Naive thymus-derived CD4-positive, alpha-beta T cell (primary cell): ENCODE measurements at regions not wholly inside any gene's neighbourhood (a gene's known extent, or its start where the extent isn't known, plus 50 kb on each side); places are given as distances from the start of the nearest gene placed in this dataset.

Experiments used
- ATAC-seq: fragments of 150-1000 bp; cut with Tn5 transposase; 2 replicates; pipeline ENCODE4 v1.10.0; 2021; ENCODE audit warnings: mild to moderate bottlenecking, moderate library complexity
- CTCF ChIA-PET: fragments of 350-600 bp; sonication (Branson Sonifier 250); formaldehyde crosslinking; loops from one replicate; lab custom pipeline; 2021; ENCODE audit warnings: antibody characterized with exemption; lab: Charles Lee
- POLR2A ChIA-PET: fragments of 350-600 bp; sonication (Branson Sonifier 250); formaldehyde crosslinking; loops from one replicate; lab custom pipeline; 2021; ENCODE audit warnings: antibody characterized with exemption, inconsistent platforms; lab: Charles Lee
- DNase-seq, 9 donors: peaks; one replicate each; pipeline versions ENCODE4 v3.0.0 to v3.0.0-alpha.2; 2020 to 2022; ENCODE audit warnings: mixed read lengths in 1 of 9
- H3K27ac ChIP-seq: one replicate; pipeline ENCODE4 v1.7.0; 2013; ENCODE audit warnings: mild to moderate bottlenecking, low read depth, low read length, moderate library complexity
- H3K27me3 ChIP-seq, 2 donors: one replicate each; pipeline ENCODE4 v1.7.0; 2013; ENCODE audit warnings: low read length in 2 of 2, mild to moderate bottlenecking in 2 of 2, moderate library complexity in 2 of 2; ENCODE audit not compliant: control insufficient read depth in 2 of 2, insufficient read depth in 2 of 2
- H3K36me3 ChIP-seq, 3 experiments: 1 replicate in 2 of 3; 2 replicates in 1 of 3; pipeline ENCODE4 v1.7.0; 2013; ENCODE audit warnings: low read length in 3 of 3, mild to moderate bottlenecking in 3 of 3, moderate library complexity in 1 of 3; ENCODE audit not compliant: insufficient read depth in 3 of 3, control insufficient read depth in 2 of 3
- H3K4me1 ChIP-seq, 2 donors: one replicate each; pipeline ENCODE4 v1.7.0; 2013; ENCODE audit warnings: low read length in 2 of 2, mild to moderate bottlenecking in 2 of 2, moderate library complexity in 1 of 2; ENCODE audit not compliant: control insufficient read depth in 2 of 2, insufficient read depth in 2 of 2
- H3K4me3 ChIP-seq: 2 replicates; pipeline ENCODE4 v1.7.0; 2013; ENCODE audit warnings: mild to moderate bottlenecking, low read length
- H3K9me3 ChIP-seq, 3 experiments: 1 replicate in 2 of 3; 2 replicates in 1 of 3; pipeline ENCODE4 v1.7.0; 2013; ENCODE audit warnings: low read length in 3 of 3; ENCODE audit not compliant: control insufficient read depth in 2 of 3
- H3K27ac Mint-ChIP-seq, 9 donors: one replicate each; pipeline ENCODE4 v1.8.0; 2020 to 2022; ENCODE audit warnings: mixed read lengths in 9 of 9, mild to moderate bottlenecking in 8 of 9, moderate library complexity in 5 of 9, inconsistent platforms in 2 of 9
- H3K27me3 Mint-ChIP-seq, 5 donors: one replicate each; pipeline ENCODE4 v1.8.0; 2021 to 2022; ENCODE audit warnings: mixed read lengths in 5 of 5, mild to moderate bottlenecking in 1 of 5
- H3K36me3 Mint-ChIP-seq, 5 donors: one replicate each; pipeline ENCODE4 v1.8.0; 2020 to 2022; ENCODE audit warnings: mixed read lengths in 5 of 5, mild to moderate bottlenecking in 3 of 5, inconsistent platforms in 1 of 5
- H3K4me1 Mint-ChIP-seq, 7 donors: one replicate each; pipeline ENCODE4 v1.8.0; 2020 to 2022; ENCODE audit warnings: mixed read lengths in 7 of 7, mild to moderate bottlenecking in 3 of 7, inconsistent platforms in 1 of 7
- H3K4me3 Mint-ChIP-seq, 10 donors: one replicate each; pipeline ENCODE4 v1.8.0; 2020 to 2022; ENCODE audit warnings: mild to moderate bottlenecking in 10 of 10, mixed read lengths in 10 of 10, moderate library complexity in 6 of 10, inconsistent platforms in 2 of 10
- H3K9me3 Mint-ChIP-seq, 11 donors: one replicate each; pipeline ENCODE4 v1.8.0; 2020 to 2022; ENCODE audit warnings: mixed read lengths in 11 of 11, mild to moderate bottlenecking in 4 of 11, inconsistent platforms in 1 of 11, moderate library complexity in 1 of 11
- intact Hi-C, 2 donors: fragments of 100-400 bp; cut with micrococcal nuclease; formaldehyde crosslinking; loops; one replicate each; pipeline ENCODE4 v1.15.1; 2023

- POLR2A ChIA-PET = no interaction called here
- Mint-ChIP-seq H3K9me3 (peaks cover 0 to 18% (median 4%) of the 10 kb centered on the region in 11 donors), H3K4me1 (no peaks in the 10 kb centered on the region), H3K27me3 (peaks cover 5 to 52% (median 33%) of the 10 kb centered on the region in 5 donors), H3K27ac (no peak overlapping the region), H3K36me3 (peaks cover 0 to 3% (median 0%) of the 10 kb centered on the region in 5 donors), H3K4me3 (no peak overlapping the region)
- no peak for DNase-seq
- H3K9me3 ChIP-seq = peaks cover 0 to 3% (median 0%) of the 10 kb centered on the region in 3 experiments
- ATAC-seq = no peak
- CTCF ChIA-PET = no interaction called here
- H3K4me3 ChIP-seq = no peak overlapping the region
- no peaks in the 10 kb centered on the region for H3K4me1 ChIP-seq
- intact Hi-C loops = no loop called here
- no peaks in the 10 kb centered on the region for H3K27me3 ChIP-seq
- no peaks in the 10 kb centered on the region for H3K36me3 ChIP-seq
- no peak overlapping the region for H3K27ac ChIP-seq
Measured at GRCh38 chr2:120656273-120656950, 79.3 kb upstream of the GLI2 start.

DNA sequence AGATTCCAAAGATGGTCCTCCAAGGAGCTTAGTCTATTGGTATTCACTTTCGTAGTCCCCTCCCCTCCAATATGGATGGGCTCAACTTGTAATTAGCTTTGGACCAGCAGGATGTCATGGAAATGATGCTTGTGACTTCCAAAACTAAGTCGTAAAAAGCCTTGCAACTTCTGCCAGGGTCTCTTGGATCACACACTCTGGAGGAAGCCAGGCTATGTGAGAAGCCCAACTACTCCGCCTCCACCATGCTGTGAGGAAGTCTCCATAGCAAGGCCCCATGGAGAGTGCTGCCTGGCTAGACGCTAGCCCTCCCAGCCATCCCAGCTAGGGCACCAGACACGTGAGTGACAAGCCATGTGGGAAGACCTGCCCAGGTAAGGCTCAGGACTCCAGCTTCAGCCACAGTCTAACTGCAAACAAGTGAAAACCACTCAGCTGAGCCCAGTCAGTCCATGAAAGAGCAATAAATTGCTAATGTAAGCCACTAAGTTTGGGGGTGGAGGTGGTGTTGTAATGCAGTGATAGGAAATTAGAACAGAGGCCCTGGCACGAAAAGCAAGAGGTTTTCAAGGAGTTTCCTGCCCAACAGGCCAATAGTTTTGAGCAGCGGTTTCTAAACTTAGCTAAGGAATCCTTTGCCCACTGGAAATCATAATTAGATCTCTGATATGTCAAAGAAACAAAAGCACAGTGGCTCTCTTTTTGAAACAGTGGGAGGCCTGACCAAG lies 77.5 kb upstream of the GLI2 start:
- Mint-ChIP-seq H3K27ac (no peak overlapping the region), H3K36me3 (peaks cover 0 to 3% (median 0%) of the 10 kb centered on the region in 5 donors), H3K4me3 (no peak overlapping the region), H3K27me3 (peaks cover 3 to 54% (median 37%) of the 10 kb centered on the region in 5 donors), H3K9me3 (peaks cover 0 to 3% (median 0%) of the 10 kb centered on the region in 11 donors), H3K4me1 (no peaks in the 10 kb centered on the region)
- POLR2A ChIA-PET = interaction anchor here (0.5 kb wide), 1 partner anchor 110 kb away, joined by 3 read pairs; no protein-coding TSS in a partner anchor
- Histone ChIP-seq H3K27me3 (no peaks in the 10 kb centered on the region), H3K4me1 (no peaks in the 10 kb centered on the region), H3K4me3 (no peak overlapping the region), H3K27ac (no peak overlapping the region), H3K9me3 (no peaks in the 10 kb centered on the region), H3K36me3 (no peaks in the 10 kb centered on the region)
- intact Hi-C loops = no loop called here
- DNase-seq = no peak
- CTCF ChIA-PET = no interaction called here
- no peak for ATAC-seq

DNA sequence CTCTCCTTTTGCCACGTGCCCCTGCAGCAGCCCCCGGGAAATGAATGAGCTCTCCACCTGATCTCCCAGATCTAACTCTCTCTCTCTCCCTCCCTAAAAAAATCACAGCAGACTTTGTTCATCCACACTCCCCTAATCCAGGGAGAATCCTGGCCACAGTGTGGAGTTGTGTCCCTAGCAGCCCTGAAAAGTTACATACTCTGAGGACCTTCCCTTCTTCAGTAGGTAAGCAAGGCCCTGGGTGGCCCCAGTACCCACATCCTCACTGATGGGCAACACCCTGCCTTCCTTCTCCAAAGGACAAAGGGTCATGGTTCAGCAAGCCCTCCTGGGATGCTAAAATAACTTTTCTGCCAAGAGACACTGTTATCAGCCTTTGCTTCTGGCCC lies 76.9 kb upstream of the GLI2 start:
- H3K4me3 ChIP-seq = no peak overlapping the region
- no peaks in the 10 kb centered on the region for H3K4me1 Mint-ChIP-seq
- H3K4me1 ChIP-seq = no peaks in the 10 kb centered on the region
- peaks cover 0 to 6% (median 2%) of the 10 kb centered on the region in 11 donors for H3K9me3 Mint-ChIP-seq
- intact Hi-C loops = no loop called here
- no peak for ATAC-seq
- no peaks in the 10 kb centered on the region for H3K9me3 ChIP-seq
- H3K4me3 Mint-ChIP-seq = no peak overlapping the region
- H3K36me3 ChIP-seq = no peaks in the 10 kb centered on the region
- ChIA-PET CTCF (no interaction called here), POLR2A (interaction anchor here (0.5 kb wide), 1 partner anchor 110 kb away, joined by 3 read pairs; no protein-coding TSS in a partner anchor)
- peaks cover 3 to 54% (median 35%) of the 10 kb centered on the region in 5 donors for H3K27me3 Mint-ChIP-seq
- no peak overlapping the region for H3K27ac Mint-ChIP-seq
- no peak overlapping the region for H3K27ac ChIP-seq
- no peak for DNase-seq
- H3K27me3 ChIP-seq = no peaks in the 10 kb centered on the region
- H3K36me3 Mint-ChIP-seq = peaks cover 0 to 3% (median 0%) of the 10 kb centered on the region in 5 donors

- H3K4me3 Mint-ChIP-seq = no peak overlapping the region
- ChIA-PET POLR2A (no interaction called here), CTCF (no interaction called here)
Measured at GRCh38 chr2:120659275-120659977, 76.2 kb upstream of the GLI2 start.

GRCh38 chr2:120660056-120660694 lies 75.5 kb upstream of the GLI2 start:
- peaks cover 0 to 7% (median 0%) of the 10 kb centered on the region in 3 experiments for H3K9me3 ChIP-seq
- no peak overlapping the region for H3K4me3 ChIP-seq
- Mint-ChIP-seq H3K4me3 (no peak overlapping the region), H3K9me3 (peaks cover 0 to 18% (median 11%) of the 10 kb centered on the region in 11 donors), H3K36me3 (peaks cover 0 to 6% (median 2%) of the 10 kb centered on the region in 5 donors), H3K27me3 (peaks cover 1 to 57% (median 28%) of the 10 kb centered on the region in 5 donors), H3K4me1 (no peaks in the 10 kb centered on the region), H3K27ac (no peak overlapping the region)
- ATAC-seq = no peak
- ChIA-PET CTCF (interaction anchor here (0.6 kb wide), 1 partner anchor 139 kb away, joined by 3 read pairs; no protein-coding TSS in a partner anchor), POLR2A (no interaction called here)
- intact Hi-C loops = no loop called here
- no peaks in the 10 kb centered on the region for H3K27me3 ChIP-seq
- H3K27ac ChIP-seq = no peak overlapping the region
- no peak for DNase-seq
- no peaks in the 10 kb centered on the region for H3K4me1 ChIP-seq
- no peaks in the 10 kb centered on the region for H3K36me3 ChIP-seq

More at GRCh38 chr2:120659275-120659977, 76.2 kb upstream of the GLI2 start:
- peaks cover 3 to 56% (median 31%) of the 10 kb centered on the region in 5 donors for H3K27me3 Mint-ChIP-seq
- Histone ChIP-seq H3K9me3 (no peaks in the 10 kb centered on the region), H3K36me3 (no peaks in the 10 kb centered on the region), H3K27me3 (no peaks in the 10 kb centered on the region), H3K4me3 (no peak overlapping the region), H3K4me1 (no peaks in the 10 kb centered on the region), H3K27ac (no peak overlapping the region)
- H3K9me3 Mint-ChIP-seq = peaks cover 0 to 13% (median 4%) of the 10 kb centered on the region in 11 donors
- intact Hi-C loops = no loop called here
- H3K4me1 Mint-ChIP-seq = no peaks in the 10 kb centered on the region
- no peak overlapping the region for H3K27ac Mint-ChIP-seq
- ATAC-seq = no peak
- H3K36me3 Mint-ChIP-seq = peaks cover 0 to 3% (median under 1%) of the 10 kb centered on the region in 5 donors
- DNase-seq = no peak

DNA sequence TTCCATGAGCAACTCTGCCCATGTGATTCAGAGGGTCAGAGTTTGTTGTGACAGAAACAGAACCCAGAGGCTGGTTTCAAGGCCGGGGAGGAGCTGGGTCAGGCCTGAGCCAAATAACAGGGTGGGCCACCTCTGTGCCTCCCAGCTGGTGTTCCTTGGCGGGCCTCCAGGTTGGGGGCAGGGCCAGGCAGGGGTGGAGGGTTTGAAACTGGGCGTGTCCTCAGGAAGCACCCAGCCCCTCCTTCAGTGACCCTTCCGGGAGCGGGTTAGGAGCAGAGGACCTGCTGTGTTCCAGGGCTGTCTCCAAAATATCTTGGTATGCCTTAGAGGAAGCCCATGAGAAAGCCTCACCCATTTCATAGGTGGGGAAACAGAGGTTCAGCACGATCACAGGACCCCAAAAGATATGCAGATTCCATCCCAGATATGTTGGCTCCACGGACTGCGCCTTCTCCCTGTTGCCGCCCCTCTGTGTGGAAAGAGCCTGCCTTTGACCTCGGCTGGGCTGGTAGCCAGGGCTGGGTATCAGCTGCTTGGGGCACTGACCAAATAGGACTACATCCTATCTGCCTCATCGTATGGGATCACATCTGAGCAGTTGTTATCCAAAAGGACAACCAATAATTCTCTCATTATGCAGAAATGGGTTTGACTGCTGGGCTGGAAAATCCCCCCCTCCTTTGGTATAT lies 74.8 kb upstream of the GLI2 start:
- Mint-ChIP-seq H3K4me1 (no peaks in the 10 kb centered on the region), H3K27me3 (peaks cover 0 to 49% (median 28%) of the 10 kb centered on the region in 5 donors), H3K9me3 (peaks cover 0 to 25% (median 15%) of the 10 kb centered on the region in 11 donors), H3K27ac (no peak overlapping the region), H3K4me3 (no peak overlapping the region), H3K36me3 (peaks cover 0 to 6% (median 0%) of the 10 kb centered on the region in 5 donors)
- DNase-seq = no peak
- no peak overlapping the region for H3K27ac ChIP-seq
- no peak overlapping the region for H3K4me3 ChIP-seq
- ChIA-PET POLR2A (no interaction called here), CTCF (interaction anchor here (0.6 kb wide), 1 partner anchor 140 kb away, joined by 3 read pairs; no protein-coding TSS in a partner anchor)
- no peaks in the 10 kb centered on the region for H3K4me1 ChIP-seq
- H3K9me3 ChIP-seq = peaks cover 0 to 7% (median 0%) of the 10 kb centered on the region in 3 experiments
- intact Hi-C loops = no loop called here
- no peaks in the 10 kb centered on the region for H3K36me3 ChIP-seq
- no peaks in the 10 kb centered on the region for H3K27me3 ChIP-seq
- ATAC-seq = no peak
